HEK293 (cell line): ENCODE measurements at regions not wholly inside any gene's neighbourhood (a gene's known extent, or its start where the extent isn't known, plus 50 kb on each side); places are given as distances from the start of the nearest gene placed in this dataset.

Experiments
- CTCF ChIA-PET: fragments of 350-600 bp; formaldehyde crosslinking; extraction: SDS; loops from one replicate; lab custom pipeline; 2021; ENCODE audit warnings: antibody characterized with exemption; lab: Yijun Ruan, JAX
- POLR2A ChIA-PET: fragments of 300-600 bp; formaldehyde crosslinking; extraction: SDS; loops from one replicate; lab custom pipeline; 2020; ENCODE audit warnings: antibody characterized with exemption, inconsistent platforms; lab: Yijun Ruan, JAX
- H3K27ac ChIP-seq: fragments of 200-500 bp; sonication (Bioruptor generic); 2 replicates; pipeline ENCODE4 v1.5.1; 2014; ENCODE audit warnings: low read depth, low read length, control low read depth, inconsistent platforms; ENCODE audit errors: extremely low read depth
- H3K36me3 ChIP-seq, 2 experiments: fragments of 200-500 bp in 1 of 2; sonication (Bioruptor generic) in 1 of 2; 1 replicate in 1 of 2; 2 replicates in 1 of 2; pipeline ENCODE4 v1.5.1; 2014 to 2017; ENCODE audit warnings: inconsistent platforms in 2 of 2, low read length in 2 of 2; ENCODE audit not compliant: control insufficient read depth in 2 of 2, insufficient read depth in 1 of 2
- H3K4me1 ChIP-seq: fragments of 200-500 bp; sonication (Bioruptor generic); 2 replicates; pipeline ENCODE4 v1.5.1; 2014; ENCODE audit warnings: mild to moderate bottlenecking, low read length, inconsistent platforms; ENCODE audit not compliant: control insufficient read depth, insufficient read depth
- H3K4me3 ChIP-seq: 2 replicates; pipeline ENCODE4 v1.5.1; 2011; ENCODE audit warnings: low read depth, mild to moderate bottlenecking, control low read depth, low read length, moderate library complexity
- H3K9me3 ChIP-seq: fragments of 200-500 bp; sonication (Bioruptor generic); 2 replicates; pipeline ENCODE4 v1.5.1; 2014; ENCODE audit warnings: low read depth, low read length, inconsistent platforms; ENCODE audit not compliant: control insufficient read depth, insufficient read depth
- MEIS1 ChIP-seq: sonication (generic); formaldehyde crosslinking; IDR thresholded peaks from 2 replicates; pipeline ENCODE4 v1.8.1; 2022; ENCODE audit warnings: missing genetic modification reagents, mild to moderate bottlenecking, borderline replicate concordance
- OSR2 ChIP-seq: fragments of 450-650 bp; formaldehyde crosslinking; IDR thresholded peaks from 2 replicates; pipeline ENCODE4 v1.5.1; 2016; ENCODE audit warnings: missing biosample characterization, missing genetic modification characterization
- REPIN1 ChIP-seq: fragments of 450-650 bp; formaldehyde crosslinking; IDR thresholded peaks from 2 replicates; pipeline ENCODE4 v1.5.1; 2017; ENCODE audit warnings: missing biosample characterization, missing genetic modification characterization, low read depth
- TSHZ1 ChIP-seq: fragments of 450-650 bp; formaldehyde crosslinking; IDR thresholded peaks from 2 replicates; pipeline ENCODE4 v1.5.1; 2016; ENCODE audit warnings: missing biosample characterization, missing genetic modification characterization, borderline replicate concordance
- ZBTB20 ChIP-seq: fragments of 450-650 bp; formaldehyde crosslinking; IDR thresholded peaks from 2 replicates; pipeline ENCODE4 v1.5.1; 2016; ENCODE audit warnings: missing biosample characterization, missing genetic modification characterization
- ZBTB48 ChIP-seq: fragments of 450-650 bp; formaldehyde crosslinking; IDR thresholded peaks from 2 replicates; pipeline ENCODE4 v1.5.1; 2016; ENCODE audit warnings: missing biosample characterization, missing genetic modification characterization
- ZFP69B ChIP-seq: fragments of 450-650 bp; formaldehyde crosslinking; IDR thresholded peaks from 2 replicates; pipeline ENCODE4 v1.5.1; 2016; ENCODE audit warnings: missing biosample characterization, missing genetic modification characterization
- ZNF133 ChIP-seq: fragments of 450-650 bp; formaldehyde crosslinking; IDR thresholded peaks from 2 replicates; pipeline ENCODE4 v1.5.1; 2016; ENCODE audit warnings: missing biosample characterization, missing genetic modification characterization
- ZNF146 ChIP-seq: fragments of 450-650 bp; formaldehyde crosslinking; IDR thresholded peaks from 2 replicates; pipeline ENCODE4 v1.5.1; 2016; ENCODE audit warnings: missing biosample characterization, missing genetic modification characterization
- ZNF280D ChIP-seq: fragments of 450-650 bp; formaldehyde crosslinking; IDR thresholded peaks from 2 replicates; pipeline ENCODE4 v1.5.1; 2016; ENCODE audit warnings: missing biosample characterization, missing genetic modification characterization
- ZNF350 ChIP-seq: fragments of 450-650 bp; formaldehyde crosslinking; IDR thresholded peaks from 2 replicates; pipeline ENCODE4 v1.5.0; 2017; ENCODE audit warnings: missing biosample characterization, mild to moderate bottlenecking, missing genetic modification characterization
- ZNF404 ChIP-seq: fragments of 450-650 bp; formaldehyde crosslinking; IDR thresholded peaks from 2 replicates; pipeline ENCODE4 v1.5.1; 2017; ENCODE audit warnings: missing biosample characterization, missing genetic modification characterization
- ZNF416 ChIP-seq: fragments of 450-650 bp; formaldehyde crosslinking; IDR thresholded peaks from 2 replicates; pipeline ENCODE4 v1.5.1; 2016; ENCODE audit warnings: missing biosample characterization, missing genetic modification characterization
- ZNF423 ChIP-seq: fragments of 450-650 bp; formaldehyde crosslinking; IDR thresholded peaks from 2 replicates; pipeline ENCODE4 v1.5.1; 2016; ENCODE audit warnings: missing biosample characterization, missing genetic modification characterization
- ZNF473 ChIP-seq: fragments of 450-650 bp; formaldehyde crosslinking; IDR thresholded peaks from 2 replicates; pipeline ENCODE4 v1.5.1; 2017; ENCODE audit warnings: missing biosample characterization, missing genetic modification characterization
- ZNF530 ChIP-seq: fragments of 450-650 bp; formaldehyde crosslinking; IDR thresholded peaks from 2 replicates; pipeline ENCODE4 v1.5.1; 2016; ENCODE audit warnings: low read depth, missing biosample characterization, missing genetic modification characterization
- ZNF571 ChIP-seq: fragments of 450-650 bp; formaldehyde crosslinking; IDR thresholded peaks from 2 replicates; pipeline ENCODE4 v1.5.0; 2017; ENCODE audit warnings: missing biosample characterization, missing genetic modification characterization
- ZNF585B ChIP-seq: fragments of 450-650 bp; formaldehyde crosslinking; IDR thresholded peaks from 2 replicates; pipeline ENCODE4 v1.5.1; 2016; ENCODE audit warnings: missing biosample characterization, missing genetic modification characterization
- ZNF626 ChIP-seq: fragments of 450-650 bp; sonication (Bioruptor Pico); formaldehyde crosslinking; IDR thresholded peaks from 2 replicates; pipeline ENCODE4 v1.5.1; 2018; ENCODE audit warnings: missing biosample characterization, missing genetic modification characterization, inconsistent platforms
- ZNF76 ChIP-seq: fragments of 450-650 bp; formaldehyde crosslinking; IDR thresholded peaks from 2 replicates; pipeline ENCODE4; 2016; ENCODE audit warnings: low read depth, missing biosample characterization, missing genetic modification characterization, borderline replicate concordance

- no peak for TF ChIP-seq REPIN1 (tag by site-specific recombination)
- no peak for TF ChIP-seq ZNF416
- TF ChIP-seq ZNF473, result no peak
- no peak for TF ChIP-seq OSR2 (tag by site-specific recombination)
- TF ChIP-seq ZNF530, result no peak
- TF ChIP-seq ZBTB20 (tag by site-specific recombination), result no peak
These were observed 426.6 kb downstream of the SPRY1 start (continued) for GRCh38 chr4:123823244-123823643.

GRCh38 chr4:123824524-123824923 lies 427.9 kb downstream of the SPRY1 start:
- Histone ChIP-seq H3K27ac (no peak overlapping the region), H3K36me3 (no peaks in the 10 kb centered on the region), H3K4me3 (no peak overlapping the region), H3K9me3 (no peaks in the 10 kb centered on the region), H3K4me1 (no peaks in the 10 kb centered on the region)
- ChIA-PET POLR2A (no interaction called here), CTCF (interaction anchor here (1.1 kb wide), 1 partner anchor 51 kb away, joined by 3 read pairs; no protein-coding TSS in a partner anchor)
- TF ChIP-seq MEIS1 (CRISPR knock-in tag) (no peak), ZNF76 (tag by site-specific recombination) (no peak), ZFP69B (tag by site-specific recombination) (no peak), ZNF404 (tag by site-specific recombination) (no peak), ZNF571 (tag by site-specific recombination) (no peak), ZNF280D (tag by site-specific recombination) (no peak), ZNF626 (tag by site-specific recombination) (no peak), ZNF350 (tag by site-specific recombination) (no peak), ZNF423 (no peak), ZNF585B (tag by site-specific recombination) (no peak), TSHZ1 (no peak), ZNF133 (tag by site-specific recombination) (no peak), ZNF146 (no peak), ZBTB48 (tag by site-specific recombination) (no peak)
